ENCODE measurements at regions not wholly inside any gene's neighbourhood (a gene's known extent, or its start where the extent isn't known, plus 50 kb on each side); places are given as distances from the start of the nearest gene placed in this dataset.
"Not testable (repeated sequence)": the region's sequence is repeated elsewhere in the genome, so short reads cannot be mapped to it uniquely, and the experiment has no call there.

DNA sequence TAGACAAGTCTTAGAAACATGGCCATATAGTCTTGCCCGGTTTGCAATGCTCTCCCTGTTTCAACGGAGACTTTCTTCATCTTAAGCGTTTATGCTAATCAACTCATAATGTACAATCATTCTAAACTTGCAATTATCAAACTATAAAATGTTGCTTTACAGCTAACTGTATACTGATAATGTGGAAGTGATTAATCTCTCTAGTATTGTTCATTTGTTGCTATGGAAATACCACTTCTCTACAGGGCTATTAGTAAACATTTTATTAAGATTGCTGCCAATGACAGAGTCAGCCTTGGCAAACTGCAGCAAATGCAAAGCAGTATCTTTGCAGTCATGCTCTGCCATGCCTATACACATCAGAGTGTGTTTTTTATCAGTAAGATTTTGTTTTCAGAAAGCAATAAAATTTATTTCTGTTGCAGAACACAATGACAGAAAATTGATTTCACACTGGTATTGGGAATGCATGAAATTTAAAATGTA, 1201.8 kb upstream of the CDH2 start:
- H3K9ac ChIP-seq (ENCODE audit: low read depth in 1 of 2, low read length in 2 of 2): no peak overlapping the region
- no peaks in the 10 kb centered on the region for H3K36me3 ChIP-seq (ENCODE audit: control insufficient read depth in 2 of 2, insufficient read depth in 2 of 2, low read length in 2 of 2)
- H3K27me3 ChIP-seq (ENCODE audit: control insufficient read depth in 2 of 2, insufficient read depth in 2 of 2, low read length in 2 of 2): no peaks in the 10 kb centered on the region
- no peak overlapping the region for H3K4me3 ChIP-seq (ENCODE audit: low read length in 2 of 2)
- no peaks in the 10 kb centered on the region for H3K4me1 ChIP-seq (ENCODE audit: control insufficient read depth in 2 of 2, insufficient read depth in 2 of 2, low read length in 2 of 2)
- no peak overlapping the region for H3K27ac ChIP-seq (ENCODE audit: low read depth in 2 of 2, low read length in 2 of 2)
- peaks cover 0 to 5% of the 10 kb centered on the region in 2 donors for H3K9me3 ChIP-seq (ENCODE audit: control insufficient read depth in 2 of 2, low read length in 2 of 2)

GRCh38 chr18:29377346-29377745, 1200.4 kb upstream of the CDH2 start:
- Histone ChIP-seq H3K4me1 (ENCODE audit: control insufficient read depth in 2 of 2, insufficient read depth in 2 of 2, low read length in 2 of 2) (no peaks in the 10 kb centered on the region), H3K27ac (ENCODE audit: low read depth in 2 of 2, low read length in 2 of 2) (no peak overlapping the region), H3K27me3 (ENCODE audit: control insufficient read depth in 2 of 2, insufficient read depth in 2 of 2, low read length in 2 of 2) (no peaks in the 10 kb centered on the region), H3K36me3 (ENCODE audit: control insufficient read depth in 2 of 2, insufficient read depth in 2 of 2, low read length in 2 of 2) (no peaks in the 10 kb centered on the region), H3K9me3 (ENCODE audit: control insufficient read depth in 2 of 2, low read length in 2 of 2) (peaks cover 2 to 5% of the 10 kb centered on the region in 2 donors), H3K4me3 (ENCODE audit: low read length in 2 of 2) (no peak overlapping the region), H3K9ac (ENCODE audit: low read depth in 1 of 2, low read length in 2 of 2) (no peak overlapping the region)

GRCh38 chr18:29373000-29373399, 1196.1 kb upstream of the CDH2 start:
- Histone ChIP-seq H3K9ac (ENCODE audit: low read depth in 1 of 2, low read length in 2 of 2) (no peak overlapping the region), H3K4me3 (ENCODE audit: low read length in 2 of 2) (no peak overlapping the region), H3K27ac (ENCODE audit: low read depth in 2 of 2, low read length in 2 of 2) (no peak overlapping the region), H3K27me3 (ENCODE audit: control insufficient read depth in 2 of 2, insufficient read depth in 2 of 2, low read length in 2 of 2) (no peaks in the 10 kb centered on the region), H3K36me3 (ENCODE audit: control insufficient read depth in 2 of 2, insufficient read depth in 2 of 2, low read length in 2 of 2) (no peaks in the 10 kb centered on the region), H3K9me3 (ENCODE audit: control insufficient read depth in 2 of 2, low read length in 2 of 2) (peaks cover 2 to 3% of the 10 kb centered on the region in 2 donors), H3K4me1 (ENCODE audit: control insufficient read depth in 2 of 2, insufficient read depth in 2 of 2, low read length in 2 of 2) (no peaks in the 10 kb centered on the region)

DNA sequence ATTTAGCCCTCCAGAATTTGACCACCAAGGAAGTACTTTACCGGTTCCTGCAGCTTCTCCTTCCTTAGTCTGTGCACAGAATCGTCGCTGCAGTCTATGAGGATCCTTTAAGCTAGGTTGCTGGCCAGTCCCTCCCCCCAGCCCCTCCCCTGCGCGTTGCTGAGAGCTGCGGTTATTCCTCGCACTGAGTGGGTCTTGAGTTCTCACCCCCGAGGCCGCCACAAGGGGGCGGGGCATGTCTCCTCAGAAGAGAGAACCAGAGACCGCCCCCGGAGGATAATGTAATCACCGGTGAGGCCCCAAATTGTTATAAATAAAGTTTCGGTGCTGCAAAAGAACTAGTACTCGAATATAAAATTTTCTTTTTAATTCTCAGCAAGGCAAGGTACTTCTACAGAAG, 1184.9 kb upstream of the CDH2 start:
- Histone ChIP-seq H3K9me3 (ENCODE audit: control insufficient read depth in 2 of 2, low read length in 2 of 2) (peaks cover 0 to 3% of the 10 kb centered on the region in 2 donors), H3K27me3 (ENCODE audit: control insufficient read depth in 2 of 2, insufficient read depth in 2 of 2, low read length in 2 of 2) (no peaks in the 10 kb centered on the region), H3K9ac (ENCODE audit: low read depth in 1 of 2, low read length in 2 of 2) (no peak overlapping the region), H3K4me3 (ENCODE audit: low read length in 2 of 2) (no peak overlapping the region), H3K4me1 (ENCODE audit: control insufficient read depth in 2 of 2, insufficient read depth in 2 of 2, low read length in 2 of 2) (no peaks in the 10 kb centered on the region), H3K36me3 (ENCODE audit: control insufficient read depth in 2 of 2, insufficient read depth in 2 of 2, low read length in 2 of 2) (no peaks in the 10 kb centered on the region), H3K27ac (ENCODE audit: low read depth in 2 of 2, low read length in 2 of 2) (no peak overlapping the region)

DNA sequence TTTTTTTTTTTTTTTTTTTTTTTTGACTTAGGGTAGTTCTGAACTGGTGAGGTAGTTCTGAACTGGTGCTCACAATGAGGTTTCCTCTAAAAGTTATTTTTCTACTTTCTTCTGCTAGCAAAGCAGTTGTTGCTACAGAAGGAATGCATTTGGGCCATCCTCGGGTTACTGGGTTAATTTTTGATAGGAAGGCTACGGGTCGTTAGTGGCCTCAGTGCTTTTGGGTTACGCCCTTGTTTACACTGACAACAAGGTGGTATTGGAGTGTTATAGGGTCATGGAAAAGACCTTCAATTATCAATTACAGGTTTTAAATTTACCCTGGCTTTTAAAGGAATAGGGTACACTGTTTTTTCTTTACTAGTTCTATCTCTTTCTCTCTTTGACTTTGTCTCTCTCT, 1183.7 kb upstream of the CDH2 start:
- H3K36me3 ChIP-seq (ENCODE audit: control insufficient read depth in 2 of 2, insufficient read depth in 2 of 2, low read length in 2 of 2); H3K27me3 ChIP-seq (ENCODE audit: control insufficient read depth in 2 of 2, insufficient read depth in 2 of 2, low read length in 2 of 2); H3K4me3 ChIP-seq (ENCODE audit: low read length in 2 of 2); H3K9me3 ChIP-seq (ENCODE audit: control insufficient read depth in 2 of 2, low read length in 2 of 2); H3K27ac ChIP-seq (ENCODE audit: low read depth in 2 of 2, low read length in 2 of 2); H3K9ac ChIP-seq (ENCODE audit: low read depth in 1 of 2, low read length in 2 of 2); H3K4me1 ChIP-seq (ENCODE audit: control insufficient read depth in 2 of 2, insufficient read depth in 2 of 2, low read length in 2 of 2): not testable (repeated sequence)

- H3K4me1 ChIP-seq (ENCODE audit: control insufficient read depth in 2 of 2, insufficient read depth in 2 of 2, low read length in 2 of 2); H3K4me3 ChIP-seq (ENCODE audit: low read length in 2 of 2); H3K27me3 ChIP-seq (ENCODE audit: control insufficient read depth in 2 of 2, insufficient read depth in 2 of 2, low read length in 2 of 2); H3K36me3 ChIP-seq (ENCODE audit: control insufficient read depth in 2 of 2, insufficient read depth in 2 of 2, low read length in 2 of 2); H3K9ac ChIP-seq (ENCODE audit: low read depth in 1 of 2, low read length in 2 of 2); H3K27ac ChIP-seq (ENCODE audit: low read depth in 2 of 2, low read length in 2 of 2); H3K9me3 ChIP-seq (ENCODE audit: control insufficient read depth in 2 of 2, low read length in 2 of 2): not testable (repeated sequence)
Measured at GRCh38 chr18:29359222-29359621, 1182.3 kb upstream of the CDH2 start.

GRCh38 chr18:29351171-29351570, 1174.2 kb upstream of the CDH2 start:
- no peaks in the 10 kb centered on the region for H3K4me1 ChIP-seq (ENCODE audit: control insufficient read depth in 2 of 2, insufficient read depth in 2 of 2, low read length in 2 of 2)
- H3K9me3 ChIP-seq (ENCODE audit: control insufficient read depth in 2 of 2, low read length in 2 of 2): no peaks in the 10 kb centered on the region
- no peaks in the 10 kb centered on the region for H3K27me3 ChIP-seq (ENCODE audit: control insufficient read depth in 2 of 2, insufficient read depth in 2 of 2, low read length in 2 of 2)
- no peak overlapping the region for H3K27ac ChIP-seq (ENCODE audit: low read depth in 2 of 2, low read length in 2 of 2)
- H3K9ac ChIP-seq (ENCODE audit: low read depth in 1 of 2, low read length in 2 of 2): no peak overlapping the region
- H3K36me3 ChIP-seq (ENCODE audit: control insufficient read depth in 2 of 2, insufficient read depth in 2 of 2, low read length in 2 of 2): no peaks in the 10 kb centered on the region
- no peak overlapping the region for H3K4me3 ChIP-seq (ENCODE audit: low read length in 2 of 2)

GRCh38 chr18:29328932-29329331, 1152.0 kb upstream of the CDH2 start:
- H3K4me3 ChIP-seq (ENCODE audit: low read length in 2 of 2): no peak overlapping the region
- H3K36me3 ChIP-seq (ENCODE audit: control insufficient read depth in 2 of 2, insufficient read depth in 2 of 2, low read length in 2 of 2): no peaks in the 10 kb centered on the region
- no peaks in the 10 kb centered on the region for H3K4me1 ChIP-seq (ENCODE audit: control insufficient read depth in 2 of 2, insufficient read depth in 2 of 2, low read length in 2 of 2)
- no peak overlapping the region for H3K9ac ChIP-seq (ENCODE audit: low read depth in 1 of 2, low read length in 2 of 2)
- peaks cover 2 to 8% of the 10 kb centered on the region in 2 donors for H3K9me3 ChIP-seq (ENCODE audit: control insufficient read depth in 2 of 2, low read length in 2 of 2)
- no peaks in the 10 kb centered on the region for H3K27me3 ChIP-seq (ENCODE audit: control insufficient read depth in 2 of 2, insufficient read depth in 2 of 2, low read length in 2 of 2)
- H3K27ac ChIP-seq (ENCODE audit: low read depth in 2 of 2, low read length in 2 of 2): no peak overlapping the region

GRCh38 chr18:29326214-29326613, 1149.3 kb upstream of the CDH2 start:
- Histone ChIP-seq H3K9me3 (ENCODE audit: control insufficient read depth in 2 of 2, low read length in 2 of 2) (peaks cover 2 to 8% of the 10 kb centered on the region in 2 donors), H3K4me3 (ENCODE audit: low read length in 2 of 2) (no peak overlapping the region), H3K27ac (ENCODE audit: low read depth in 2 of 2, low read length in 2 of 2) (no peak overlapping the region), H3K9ac (ENCODE audit: low read depth in 1 of 2, low read length in 2 of 2) (no peak overlapping the region), H3K4me1 (ENCODE audit: control insufficient read depth in 2 of 2, insufficient read depth in 2 of 2, low read length in 2 of 2) (no peaks in the 10 kb centered on the region), H3K27me3 (ENCODE audit: control insufficient read depth in 2 of 2, insufficient read depth in 2 of 2, low read length in 2 of 2) (no peaks in the 10 kb centered on the region), H3K36me3 (ENCODE audit: control insufficient read depth in 2 of 2, insufficient read depth in 2 of 2, low read length in 2 of 2) (no peaks in the 10 kb centered on the region)

GRCh38 chr18:29321561-29321960, 1144.6 kb upstream of the CDH2 start:
- Histone ChIP-seq H3K27ac (ENCODE audit: low read depth in 2 of 2, low read length in 2 of 2) (no peak overlapping the region), H3K27me3 (ENCODE audit: control insufficient read depth in 2 of 2, insufficient read depth in 2 of 2, low read length in 2 of 2) (no peaks in the 10 kb centered on the region), H3K9ac (ENCODE audit: low read depth in 1 of 2, low read length in 2 of 2) (no peak overlapping the region), H3K36me3 (ENCODE audit: control insufficient read depth in 2 of 2, insufficient read depth in 2 of 2, low read length in 2 of 2) (no peaks in the 10 kb centered on the region), H3K4me3 (ENCODE audit: low read length in 2 of 2) (no peak overlapping the region), H3K9me3 (ENCODE audit: control insufficient read depth in 2 of 2, low read length in 2 of 2) (peaks cover 0 to 4% of the 10 kb centered on the region in 2 donors), H3K4me1 (ENCODE audit: control insufficient read depth in 2 of 2, insufficient read depth in 2 of 2, low read length in 2 of 2) (no peaks in the 10 kb centered on the region)

DNA sequence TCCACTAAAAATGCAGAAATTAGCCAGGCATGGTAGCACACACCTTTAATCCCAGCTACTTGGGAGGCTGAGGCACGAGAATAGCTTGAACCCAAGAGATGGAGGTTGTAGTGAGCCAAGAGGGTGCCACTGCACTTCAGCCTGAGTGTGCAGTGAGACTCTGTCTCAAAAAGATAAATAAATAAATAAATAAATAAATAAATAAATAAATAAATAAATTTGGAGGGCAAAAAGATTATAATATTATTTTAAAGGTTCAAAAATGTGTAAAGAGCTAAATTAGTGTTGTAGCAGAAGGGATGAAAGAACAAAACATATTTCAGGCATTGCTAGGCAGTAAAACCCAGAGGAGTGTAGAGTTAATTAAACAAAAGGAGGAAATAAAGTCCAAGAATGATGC, 1136.4 kb upstream of the CDH2 start:
- no peak overlapping the region for H3K9ac ChIP-seq (ENCODE audit: low read depth in 1 of 2, low read length in 2 of 2)
- no peak overlapping the region for H3K27ac ChIP-seq (ENCODE audit: low read depth in 2 of 2, low read length in 2 of 2)
- no peaks in the 10 kb centered on the region for H3K4me1 ChIP-seq (ENCODE audit: control insufficient read depth in 2 of 2, insufficient read depth in 2 of 2, low read length in 2 of 2)
- no peaks in the 10 kb centered on the region for H3K9me3 ChIP-seq (ENCODE audit: control insufficient read depth in 2 of 2, low read length in 2 of 2)
- H3K4me3 ChIP-seq (ENCODE audit: low read length in 2 of 2): no peak overlapping the region
- no peaks in the 10 kb centered on the region for H3K27me3 ChIP-seq (ENCODE audit: control insufficient read depth in 2 of 2, insufficient read depth in 2 of 2, low read length in 2 of 2)
- H3K36me3 ChIP-seq (ENCODE audit: control insufficient read depth in 2 of 2, insufficient read depth in 2 of 2, low read length in 2 of 2): no peaks in the 10 kb centered on the region

Measured in mucosa of rectum (tissue), 2 donors.